HUDEP-2 (cell line): ENCODE measurements at regions not wholly inside any gene's neighbourhood (a gene's known extent, or its start where the extent isn't known, plus 50 kb on each side); places are given as distances from the start of the nearest gene placed in this dataset.

Experiments
- DNase-seq, 76 experiments: peaks; one replicate each; lab custom pipeline; 2025; ENCODE audit not compliant: unreplicated experiment in 76 of 76; lab: John Stamatoyannopoulos, UW

DNA sequence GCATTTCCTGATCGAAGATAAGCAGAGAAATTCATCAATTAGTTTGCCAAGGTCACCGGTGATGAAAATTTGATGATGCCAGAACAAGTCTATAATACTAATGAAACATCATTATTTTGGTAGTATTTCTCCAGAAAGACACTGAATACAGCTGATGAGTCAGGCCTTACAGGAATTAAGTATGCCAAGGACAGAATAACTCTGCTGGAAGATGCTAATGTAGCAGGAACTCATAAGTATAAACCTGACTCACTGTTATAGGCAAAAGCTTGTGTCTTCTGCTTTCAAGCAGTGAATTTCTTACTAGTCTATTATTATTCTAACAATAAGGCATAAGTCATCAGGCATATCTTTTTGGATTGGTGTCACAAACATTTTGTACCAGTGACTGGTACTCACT lies 1825.1 kb upstream of the IGFBP7 start:
- no peak for DNase-seq

DNA sequence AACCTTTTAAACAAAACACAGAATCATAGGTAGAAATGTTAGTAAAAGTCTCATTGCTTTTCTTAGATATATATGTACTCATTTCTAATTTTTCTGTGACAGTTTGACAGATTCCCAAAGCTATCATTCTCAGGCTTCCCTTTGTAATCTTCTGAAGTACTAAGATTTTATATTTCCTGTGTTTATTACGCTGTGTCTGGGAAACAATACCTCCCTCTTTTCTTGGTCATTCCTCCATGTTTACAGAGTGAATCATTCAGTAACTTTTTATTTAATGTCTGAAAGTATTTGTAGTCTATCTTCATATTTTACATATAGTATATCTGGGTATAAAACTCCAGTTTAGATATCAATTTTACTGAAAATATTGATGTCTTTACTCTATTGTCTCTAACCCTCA lies 1826.3 kb upstream of the IGFBP7 start:
- DNase-seq: no peak

DNA sequence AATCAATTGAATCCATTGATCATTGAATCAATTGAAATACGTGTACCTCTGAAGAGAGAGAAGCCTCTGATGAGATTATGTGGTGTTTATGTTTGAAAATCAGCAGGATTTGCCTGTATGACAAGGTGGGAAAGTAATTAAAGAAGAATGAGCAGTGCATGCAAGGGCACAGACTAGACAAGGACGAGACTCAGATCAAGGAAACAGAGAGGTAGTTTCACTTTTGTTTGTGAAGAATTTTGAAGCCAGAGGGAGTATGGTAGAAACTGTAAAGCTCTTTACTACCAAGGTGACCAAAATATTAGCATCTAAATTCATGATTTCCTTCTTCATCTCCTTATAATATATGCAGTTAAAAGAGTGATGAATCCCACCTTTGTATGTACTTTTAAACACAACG lies 1830.0 kb upstream of the IGFBP7 start:
- DNase-seq: no peak

DNA sequence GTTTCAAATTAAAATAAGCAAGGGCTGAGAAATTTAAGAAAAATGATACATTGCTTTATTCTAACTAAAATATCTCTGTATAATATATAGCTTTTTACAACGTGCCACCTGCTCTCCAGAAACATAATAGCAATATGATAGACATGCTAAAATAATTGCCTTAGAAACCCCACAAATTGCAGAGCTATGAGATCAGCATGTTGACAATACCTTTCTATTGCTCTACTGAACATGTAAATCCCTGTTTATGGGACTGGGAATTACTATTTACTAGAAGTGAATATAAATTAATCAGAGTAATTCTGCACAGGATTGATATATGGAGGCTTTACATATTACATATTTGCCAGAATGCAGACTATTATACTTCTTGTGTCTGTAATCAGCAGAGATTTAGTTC lies 1831.1 kb upstream of the IGFBP7 start:
- no peak for DNase-seq

DNA sequence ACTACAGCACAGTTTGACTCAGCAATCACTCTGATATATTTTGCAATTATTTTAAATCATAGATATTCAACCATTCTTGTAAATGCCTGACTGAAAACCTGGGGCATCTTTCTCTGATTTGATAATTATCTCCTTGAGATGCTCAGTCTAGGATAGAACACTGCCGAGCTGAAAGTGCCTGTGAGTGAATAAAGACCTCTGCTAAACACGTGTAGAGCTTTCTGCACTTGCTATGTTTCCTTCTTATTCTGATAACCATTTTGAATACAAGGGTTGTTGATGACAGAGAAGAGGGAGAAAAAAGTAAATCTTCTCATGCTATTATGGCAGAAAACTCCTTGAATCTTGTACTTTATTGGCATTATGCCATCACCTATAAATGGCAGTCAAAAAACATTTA lies 1843.4 kb upstream of the IGFBP7 start:
- DNase-seq: no peak

DNA sequence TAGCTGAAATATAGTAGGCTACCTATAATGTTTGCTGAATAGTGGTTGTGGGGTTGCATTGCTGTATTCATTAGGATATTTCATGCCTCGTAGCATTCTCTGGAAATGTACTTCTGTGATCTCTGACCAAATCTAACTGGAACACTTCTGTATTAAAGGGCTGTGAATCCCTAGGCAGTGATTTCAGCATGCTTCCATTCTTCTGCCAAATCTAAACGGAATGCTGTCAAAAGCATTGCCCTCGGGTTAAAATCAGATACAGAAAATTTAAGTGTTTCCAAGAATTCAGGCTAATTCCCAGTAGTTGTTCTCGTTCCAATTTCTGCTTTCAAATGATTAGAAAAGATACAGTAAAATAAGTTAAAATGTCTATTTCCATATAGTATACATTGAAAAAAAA lies 1847.5 kb upstream of the IGFBP7 start:
- DNase-seq: no peak

DNA sequence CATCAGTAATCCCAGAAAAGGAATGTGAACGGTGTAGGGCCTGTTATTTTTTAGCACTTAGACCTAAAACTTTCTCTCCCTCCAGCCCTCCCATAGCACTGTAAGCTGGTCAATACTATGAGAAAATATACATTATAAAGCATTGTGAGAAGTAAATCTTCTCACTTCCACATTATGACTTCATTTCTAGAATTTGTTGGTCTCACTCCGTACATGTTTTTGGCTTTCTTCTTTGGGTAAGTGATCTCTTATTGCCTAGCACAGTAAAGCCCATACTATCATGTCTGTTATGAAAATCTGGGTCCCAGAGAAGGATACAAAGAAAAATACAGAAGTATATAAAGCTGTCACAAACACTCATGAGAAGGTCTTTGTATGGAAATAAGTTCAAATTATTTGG lies 1851.1 kb upstream of the IGFBP7 start:
- DNase-seq: no peak

DNA sequence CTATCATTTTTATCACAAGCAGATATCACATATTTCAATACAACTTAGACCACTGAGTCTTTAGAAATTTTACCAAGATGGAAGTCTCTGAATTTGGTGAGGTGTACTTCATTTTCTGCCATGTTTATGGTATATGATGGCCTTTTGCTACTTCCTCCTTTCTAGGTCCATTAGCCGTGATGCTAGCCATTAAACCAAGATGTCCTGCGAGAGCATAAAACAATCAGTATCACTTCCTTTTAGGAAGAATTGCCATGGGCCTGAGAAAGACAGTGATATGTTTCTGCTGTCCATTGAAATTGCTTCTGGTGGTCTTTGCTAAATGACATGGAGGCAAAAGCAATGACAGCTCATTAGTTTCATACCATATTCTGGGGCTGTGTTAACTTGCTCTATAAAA lies 1851.7 kb upstream of the IGFBP7 start:
- DNase-seq: no peak

DNA sequence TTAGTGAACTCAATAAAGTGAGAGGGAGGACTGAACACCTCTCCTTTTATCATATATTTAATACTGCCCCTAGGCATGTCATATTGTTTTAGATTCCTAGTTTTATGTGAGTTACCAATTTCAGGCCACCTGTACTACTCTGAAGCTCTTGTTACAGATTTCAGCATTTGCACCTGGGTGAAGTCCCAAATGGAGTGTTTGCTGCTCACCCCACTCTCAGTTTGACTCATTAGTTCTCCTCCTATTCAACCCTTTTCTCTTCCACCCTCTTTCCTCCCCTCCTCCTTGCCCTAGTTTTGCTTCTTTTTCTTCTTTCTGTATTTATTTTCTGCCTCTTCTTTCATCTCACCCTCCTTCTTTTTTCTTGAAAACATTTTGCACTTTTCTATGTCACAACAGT lies 1852.2 kb upstream of the IGFBP7 start:
- no peak for DNase-seq

DNA sequence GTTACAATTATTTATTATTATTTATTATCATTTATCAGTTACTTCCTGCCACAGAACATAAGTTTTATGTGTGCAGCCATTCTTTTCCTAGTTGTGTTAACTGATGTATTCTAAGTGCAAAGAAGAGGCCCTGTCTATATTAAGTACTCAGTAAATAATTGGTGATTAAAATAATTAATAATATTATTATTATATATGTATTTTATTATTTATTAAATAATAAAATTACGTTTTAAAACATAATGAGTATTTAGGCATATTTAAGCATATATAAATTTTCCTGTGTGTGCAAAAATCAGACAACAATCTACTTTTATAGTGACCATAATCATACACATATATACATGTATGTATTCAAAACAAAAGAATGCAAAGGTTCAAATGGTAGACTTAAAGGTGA lies 1871.6 kb upstream of the IGFBP7 start:
- DNase-seq: no peak

DNA sequence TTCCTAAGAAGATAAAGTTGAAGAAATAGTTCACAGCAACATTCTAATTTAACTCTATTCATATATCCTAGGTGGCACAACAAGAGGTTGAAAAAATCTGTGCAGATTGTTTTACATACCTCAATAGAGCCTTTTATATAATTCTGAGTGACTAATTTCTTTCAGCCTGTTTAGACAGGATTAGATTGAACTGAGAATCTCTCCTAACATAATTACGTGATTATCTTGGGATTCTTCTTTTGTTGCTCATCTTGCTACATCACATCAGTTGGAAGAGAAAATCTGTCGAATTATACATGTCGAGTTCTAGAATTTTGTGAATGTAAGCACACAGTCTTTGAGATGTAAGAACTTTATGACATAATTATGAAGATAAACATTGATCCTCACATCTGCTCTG lies 1873.7 kb upstream of the IGFBP7 start:
- no peak for DNase-seq

DNA sequence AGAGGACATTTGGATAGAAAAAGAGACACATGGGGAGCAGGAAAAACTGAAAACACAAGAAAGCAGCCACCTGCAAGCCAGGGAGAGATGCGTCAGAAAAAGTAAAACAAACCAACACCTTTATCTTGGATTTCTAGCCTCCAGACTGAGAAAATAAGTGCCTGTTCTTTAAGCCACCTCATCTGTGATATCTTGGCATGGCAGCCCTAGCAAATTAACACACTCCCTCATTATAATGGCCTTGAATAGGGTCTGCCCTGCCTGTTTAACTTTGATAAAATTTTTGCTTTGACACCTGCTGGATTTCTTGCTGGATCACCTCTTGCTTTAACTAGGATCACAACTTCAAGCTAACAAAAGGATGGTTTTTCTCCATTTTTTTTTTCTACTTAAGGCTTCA lies 1892.0 kb upstream of the IGFBP7 start:
- no peak for DNase-seq

DNA sequence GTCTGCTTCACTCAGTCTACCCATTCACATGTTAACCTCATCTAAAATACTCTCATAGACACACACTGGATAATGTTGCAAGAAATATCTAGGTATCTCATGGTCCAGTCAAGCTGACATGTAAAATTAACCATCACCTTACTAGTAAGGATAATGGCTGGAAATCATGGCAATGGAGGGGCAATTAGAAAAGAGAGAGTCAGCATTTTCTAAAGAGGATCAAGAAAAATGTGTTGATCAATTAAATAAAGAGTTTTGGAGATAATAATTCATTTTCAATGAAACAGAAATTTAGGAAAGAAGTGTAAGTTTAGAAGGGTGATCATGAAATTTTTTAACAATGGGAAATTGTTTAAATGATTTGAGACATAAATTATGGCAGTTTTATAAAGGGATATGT lies 1914.1 kb upstream of the IGFBP7 start:
- no peak for DNase-seq

DNA sequence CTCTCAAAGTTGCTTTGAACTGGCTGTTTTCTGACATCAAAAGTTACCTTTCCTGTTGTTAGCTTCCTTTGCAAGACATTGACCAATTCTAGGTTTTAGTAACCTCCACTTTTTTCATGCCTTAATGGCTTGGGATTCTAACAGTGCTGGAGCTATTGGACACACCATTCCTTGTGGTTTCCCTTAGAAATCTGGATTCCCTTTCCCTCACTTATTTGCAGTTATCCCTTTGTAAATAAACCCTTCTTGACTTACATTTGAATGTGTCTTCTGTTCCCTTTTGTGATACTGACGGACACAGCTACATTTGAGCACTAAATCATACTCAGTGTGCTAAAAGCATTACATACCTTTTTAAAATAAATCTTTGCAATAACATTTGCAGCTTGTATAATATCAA lies 1927.6 kb upstream of the IGFBP7 start:
- no peak for DNase-seq

DNA sequence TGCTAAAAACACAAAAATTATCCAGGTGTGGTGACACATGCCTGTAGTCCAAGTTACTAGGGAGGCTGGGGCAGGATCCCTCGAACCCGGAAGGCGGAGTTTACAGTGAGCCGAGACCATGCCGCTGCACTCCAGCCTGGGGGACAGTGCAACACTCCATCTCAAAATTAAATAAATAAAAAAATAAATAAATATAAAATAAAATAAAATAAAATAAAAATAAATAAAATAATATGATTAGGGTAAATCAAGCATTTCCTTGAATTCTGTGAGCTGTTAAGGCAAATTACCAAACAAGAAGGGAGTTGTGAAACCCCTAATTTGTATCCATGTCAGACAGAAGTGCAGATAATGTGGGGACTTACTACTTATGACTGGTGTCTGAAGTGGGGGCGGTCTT lies 1928.9 kb upstream of the IGFBP7 start:
- DNase-seq: no peak

DNA sequence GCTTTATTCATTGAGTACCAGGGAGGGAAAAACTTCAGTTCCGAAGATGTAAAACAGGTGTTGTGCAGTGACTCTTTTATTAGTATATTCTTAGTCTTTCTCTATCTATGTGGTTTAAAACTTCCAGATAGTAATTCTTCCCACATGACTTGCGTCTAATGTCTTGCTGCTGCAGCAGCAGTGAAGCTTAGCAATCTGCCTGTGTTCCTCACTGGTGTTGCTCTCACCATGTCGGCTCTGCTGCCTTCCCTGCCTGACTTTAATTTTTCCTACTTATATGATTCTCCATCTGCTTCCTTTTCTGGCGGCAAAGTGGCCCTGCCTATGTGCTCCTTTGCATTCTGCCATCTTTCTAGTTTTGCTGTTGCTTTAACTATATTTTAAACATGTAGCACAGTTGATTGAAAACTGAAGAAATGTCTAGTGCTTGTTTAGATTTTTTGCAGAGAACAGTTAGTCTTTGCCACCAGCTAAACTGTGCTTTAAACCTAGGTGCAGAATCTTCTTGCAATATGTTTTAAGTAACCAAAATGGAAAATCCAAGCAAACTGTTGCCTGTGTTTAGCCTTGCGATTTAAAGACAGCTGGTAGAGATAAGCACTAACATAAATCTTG lies 1934.2 kb upstream of the IGFBP7 start:
- no peak for DNase-seq

DNA sequence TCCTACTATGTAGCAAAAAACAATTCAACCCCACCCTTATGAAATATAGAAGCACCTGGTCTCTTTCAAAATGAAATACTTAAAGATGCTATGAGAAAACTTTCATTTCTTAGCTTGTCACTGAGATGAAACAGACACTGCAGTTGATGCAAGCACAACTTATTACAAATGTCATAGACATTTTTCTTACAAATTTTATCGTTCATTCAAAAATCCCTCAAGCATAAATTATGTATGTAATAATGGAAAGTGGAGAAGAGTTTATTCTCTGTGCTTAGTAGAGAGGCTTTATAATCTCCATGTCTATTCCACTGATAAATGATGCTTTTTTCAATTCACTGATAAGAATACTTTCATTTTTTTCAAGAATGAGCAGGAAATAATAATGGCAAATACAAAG lies 1943.9 kb upstream of the IGFBP7 start:
- DNase-seq: no peak

DNA sequence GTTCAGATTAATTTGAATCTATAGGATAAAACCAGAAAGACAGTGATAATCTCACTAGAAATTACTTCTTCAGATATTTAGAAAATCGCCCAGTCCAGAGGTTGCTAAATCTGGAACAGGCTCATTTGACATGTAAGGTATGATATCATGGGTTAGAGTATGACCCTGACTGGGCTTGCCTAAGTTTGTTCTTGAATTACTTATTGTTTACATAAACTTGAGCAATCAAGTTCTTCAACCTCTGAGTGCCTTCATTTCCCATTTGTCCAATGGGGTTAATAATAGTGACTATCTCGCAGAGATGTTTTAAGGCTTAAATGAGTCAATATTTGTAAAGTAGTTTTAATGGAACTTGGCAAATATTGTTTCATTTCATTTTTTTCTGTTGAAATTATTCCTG lies 1947.6 kb upstream of the IGFBP7 start:
- no peak for DNase-seq

DNA sequence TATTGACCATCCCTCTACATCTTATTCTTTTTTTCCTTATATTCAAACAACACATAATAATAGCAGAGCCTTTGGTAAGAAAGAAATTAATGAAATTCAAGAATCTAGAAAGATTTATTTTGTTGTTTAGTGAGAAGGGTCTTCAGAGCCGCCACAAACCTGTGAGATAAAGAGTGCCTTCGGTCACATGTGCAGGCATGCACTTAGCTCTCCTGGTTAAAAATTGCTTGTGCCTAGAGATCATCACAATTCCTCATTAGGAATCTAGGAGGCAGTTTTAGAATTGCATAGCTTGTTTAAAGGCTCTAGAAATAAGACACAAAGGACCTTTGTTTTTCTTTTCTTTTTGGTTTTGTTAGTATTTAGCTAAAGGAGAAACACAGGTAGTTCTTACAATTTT lies 1948.4 kb upstream of the IGFBP7 start:
- no peak for DNase-seq

DNA sequence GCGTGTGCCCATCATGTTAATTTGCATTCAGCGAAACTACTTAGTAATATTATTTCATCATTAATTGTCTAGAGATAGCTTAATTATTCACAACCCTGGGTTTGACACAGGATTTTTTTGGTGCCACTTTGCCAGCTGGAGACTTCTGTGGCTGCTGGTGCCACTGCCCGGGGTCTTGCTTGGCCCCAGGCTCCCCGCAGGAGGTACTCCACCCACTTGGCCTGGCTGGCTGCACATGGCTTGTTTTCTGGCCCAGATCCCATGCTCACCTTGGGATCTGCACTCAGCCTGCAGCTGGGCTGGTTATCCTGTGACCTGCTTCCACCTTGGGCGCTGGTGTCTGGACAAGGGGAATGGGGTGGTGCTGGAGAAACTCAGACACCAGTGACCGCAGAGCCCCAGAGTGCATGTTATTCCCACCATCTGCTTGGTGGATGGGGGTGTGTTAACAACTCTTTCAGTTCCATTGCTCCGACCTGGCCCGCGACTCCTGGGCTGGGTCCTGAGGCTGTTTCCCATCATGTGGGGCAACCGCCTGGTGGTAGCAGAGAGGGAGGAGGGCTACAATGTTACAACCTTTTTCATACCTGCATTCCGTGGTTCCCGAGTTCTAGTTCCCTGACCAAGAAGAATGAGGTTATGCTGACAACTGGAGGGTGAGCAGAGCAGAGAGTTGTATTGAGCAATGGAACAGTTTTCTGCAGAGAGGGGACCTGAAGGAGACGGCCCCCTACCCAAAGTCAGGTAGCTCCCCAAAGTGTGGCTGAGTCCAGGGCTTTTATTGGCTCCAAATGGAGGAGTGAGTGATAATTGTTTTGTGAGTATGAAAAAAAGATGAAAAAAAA lies 1950.0 kb upstream of the IGFBP7 start:
- DNase-seq: no peak

DNA sequence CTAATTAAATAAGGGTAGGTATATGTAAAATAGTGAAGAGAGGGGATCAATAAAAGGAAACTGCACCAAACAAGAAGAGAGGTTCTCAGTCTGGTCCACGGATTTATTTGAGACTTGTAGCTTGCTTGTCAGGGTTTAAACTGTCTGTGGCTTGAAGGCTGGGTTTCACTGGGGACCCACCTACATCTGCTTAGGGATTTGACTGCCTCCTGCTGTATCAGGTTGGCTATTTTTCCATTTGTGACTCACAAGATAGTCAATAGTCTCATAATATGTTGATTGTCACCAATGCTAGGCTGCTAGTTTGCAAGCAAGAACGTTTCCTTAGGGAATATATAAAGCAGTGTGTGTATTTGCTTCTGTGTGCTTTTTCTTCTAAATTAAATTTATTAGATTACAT lies 1950.7 kb upstream of the IGFBP7 start:
- no peak for DNase-seq

DNA sequence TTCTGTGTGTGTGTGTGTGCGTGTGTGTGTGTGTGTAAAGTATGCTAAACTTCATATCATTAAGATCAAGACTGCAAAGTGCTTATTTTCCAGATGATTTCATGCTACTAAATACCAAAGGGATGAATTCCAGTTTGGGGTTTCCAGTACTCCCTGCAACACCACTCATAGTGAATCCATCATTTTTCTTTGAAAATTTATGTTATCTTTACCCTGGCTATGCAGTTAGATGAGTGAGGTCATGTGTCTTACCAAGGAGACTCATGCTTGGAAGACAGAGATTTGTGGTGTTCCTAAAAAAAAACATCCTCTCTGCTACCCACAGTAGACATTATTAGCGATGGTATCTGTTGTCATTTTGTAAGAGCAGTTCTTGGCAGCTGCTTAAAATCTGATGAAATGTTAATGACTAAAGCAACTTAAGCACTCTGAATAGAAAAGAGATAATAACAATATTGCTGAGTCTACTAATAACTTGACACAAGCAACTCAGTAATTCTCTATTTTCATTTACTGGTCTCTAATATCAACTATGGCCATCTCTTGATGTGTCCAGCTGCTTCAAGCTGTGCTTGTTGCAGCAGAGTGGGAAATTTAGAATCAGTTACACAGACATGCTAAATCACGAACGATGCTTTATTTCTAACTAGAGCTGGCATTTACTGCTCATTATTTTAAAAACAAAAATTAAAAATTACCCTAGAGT lies 1953.0 kb upstream of the IGFBP7 start:
- DNase-seq: no peak
